Chondrocyte (in vitro differentiated cells): ENCODE measurements at regions not wholly inside any gene's neighbourhood (a gene's known extent, or its start where the extent isn't known, plus 50 kb on each side); places are given as distances from the start of the nearest gene placed in this dataset.
A peak's percentile ranks its signal among the peaks of the same experiment; 100 is the strongest.

ENCODE experiments used
- DNase-seq: peaks from one replicate; pipeline ENCODE4 v3.0.0; 2021; ENCODE audit warnings: mixed read lengths, low spot score
- H3K27ac Mint-ChIP-seq: one replicate; pipeline ENCODE4 v1.8.0; 2021; ENCODE audit warnings: mild to moderate bottlenecking, moderate library complexity, mixed read lengths; ENCODE audit not compliant: unreplicated experiment
- H3K27me3 Mint-ChIP-seq: 2 replicates; pipeline ENCODE4 v1.8.0; 2021; ENCODE audit warnings: low read depth, mixed read lengths
- H3K36me3 Mint-ChIP-seq: 2 replicates; pipeline ENCODE4 v1.8.0; 2021; ENCODE audit warnings: low read depth, mixed read lengths
- H3K4me1 Mint-ChIP-seq: 2 replicates; pipeline ENCODE4 v1.8.0; 2021; ENCODE audit warnings: low read depth, mild to moderate bottlenecking, mixed read lengths
- H3K4me3 Mint-ChIP-seq: one replicate; pipeline ENCODE4 v1.8.0; 2021; ENCODE audit warnings: mild to moderate bottlenecking, moderate library complexity, mixed read lengths; ENCODE audit not compliant: unreplicated experiment
- H3K9me3 Mint-ChIP-seq: 2 replicates; pipeline ENCODE4 v1.8.0; 2021; ENCODE audit warnings: low read depth, mixed read lengths
- TF ChIP-seq, protein P1 (sequence below): fragments of 200-600 bp; sonication (generic); IDR thresholded peaks from 2 replicates; pipeline ENCODE4 v1.5.0; 2021; ENCODE audit warnings: antibody characterized with exemption, mild to moderate bottlenecking, moderate library complexity

DNA sequence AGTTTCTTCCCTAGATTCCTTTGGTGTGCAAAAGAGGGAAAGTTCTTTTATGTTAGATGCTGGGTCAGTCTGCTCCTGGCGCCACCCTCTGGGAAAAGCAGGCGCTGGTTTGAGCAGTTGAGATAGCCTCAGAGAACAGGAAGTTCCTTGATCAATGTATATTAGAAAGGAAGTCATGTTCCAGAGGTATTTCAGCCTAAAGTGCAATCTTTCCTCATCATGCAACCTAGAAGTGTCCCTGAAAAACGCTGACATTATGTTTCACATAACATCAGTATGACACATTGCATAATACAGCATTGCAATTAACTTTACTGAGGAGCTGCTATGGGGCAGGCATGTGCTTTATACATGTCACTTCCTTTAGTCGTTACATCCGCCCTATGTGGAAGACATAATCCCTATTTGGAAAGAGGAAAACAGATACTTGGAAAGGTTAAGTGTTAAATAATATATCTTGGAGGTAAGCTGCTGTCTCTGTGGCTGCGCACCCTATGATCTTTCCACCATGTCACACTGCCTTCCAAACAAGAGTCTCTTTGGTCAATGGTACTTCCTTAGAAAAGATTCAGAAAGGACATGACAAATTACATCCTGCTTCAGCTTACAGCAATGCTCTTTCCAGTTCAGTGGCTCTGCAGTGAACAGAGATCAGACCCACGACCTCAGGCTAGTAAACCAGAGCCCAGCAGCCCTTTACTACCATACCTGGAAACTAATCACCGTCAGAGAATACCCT, 369.7 kb downstream of the RAD51AP2 start:
- DNase-seq: no peak
- no peak overlapping the region for H3K4me3 Mint-ChIP-seq
- H3K36me3 Mint-ChIP-seq: no peaks in the 10 kb centered on the region
- no peaks in the 10 kb centered on the region for H3K9me3 Mint-ChIP-seq
- H3K27ac Mint-ChIP-seq: no peak overlapping the region
- H3K4me1 Mint-ChIP-seq: no peaks in the 10 kb centered on the region
- TF ChIP-seq, protein P1, sequence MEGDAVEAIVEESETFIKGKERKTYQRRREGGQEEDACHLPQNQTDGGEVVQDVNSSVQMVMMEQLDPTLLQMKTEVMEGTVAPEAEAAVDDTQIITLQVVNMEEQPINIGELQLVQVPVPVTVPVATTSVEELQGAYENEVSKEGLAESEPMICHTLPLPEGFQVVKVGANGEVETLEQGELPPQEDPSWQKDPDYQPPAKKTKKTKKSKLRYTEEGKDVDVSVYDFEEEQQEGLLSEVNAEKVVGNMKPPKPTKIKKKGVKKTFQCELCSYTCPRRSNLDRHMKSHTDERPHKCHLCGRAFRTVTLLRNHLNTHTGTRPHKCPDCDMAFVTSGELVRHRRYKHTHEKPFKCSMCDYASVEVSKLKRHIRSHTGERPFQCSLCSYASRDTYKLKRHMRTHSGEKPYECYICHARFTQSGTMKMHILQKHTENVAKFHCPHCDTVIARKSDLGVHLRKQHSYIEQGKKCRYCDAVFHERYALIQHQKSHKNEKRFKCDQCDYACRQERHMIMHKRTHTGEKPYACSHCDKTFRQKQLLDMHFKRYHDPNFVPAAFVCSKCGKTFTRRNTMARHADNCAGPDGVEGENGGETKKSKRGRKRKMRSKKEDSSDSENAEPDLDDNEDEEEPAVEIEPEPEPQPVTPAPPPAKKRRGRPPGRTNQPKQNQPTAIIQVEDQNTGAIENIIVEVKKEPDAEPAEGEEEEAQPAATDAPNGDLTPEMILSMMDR: peak; percentile 32
- peaks cover 15% of the 10 kb centered on the region for H3K27me3 Mint-ChIP-seq

DNA sequence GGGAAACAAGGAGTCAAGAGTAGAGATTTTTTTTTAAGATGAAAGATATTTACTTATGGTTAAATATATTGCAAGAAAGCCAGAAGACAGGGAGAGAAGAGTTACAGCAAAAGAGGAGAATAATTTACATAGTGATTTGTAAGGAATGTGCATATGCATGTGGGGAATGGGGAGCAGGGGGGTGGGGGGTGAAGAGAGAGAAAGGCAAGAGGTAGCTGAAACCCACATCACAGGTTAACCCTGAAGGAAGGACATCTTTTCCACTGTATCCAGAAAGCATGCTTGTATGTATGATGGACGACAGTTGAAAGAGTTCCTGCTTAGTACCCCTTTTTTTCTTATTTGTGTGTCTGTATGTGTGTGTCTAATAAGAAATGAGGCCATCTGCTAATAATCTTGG, 371.9 kb downstream of the RAD51AP2 start:
- DNase-seq: no peak
- Mint-ChIP-seq H3K4me1 (no peaks in the 10 kb centered on the region), H3K27ac (no peak overlapping the region), H3K36me3 (no peaks in the 10 kb centered on the region), H3K4me3 (no peak overlapping the region), H3K9me3 (no peaks in the 10 kb centered on the region), H3K27me3 (peaks cover 15% of the 10 kb centered on the region)
- TF ChIP-seq, protein P1: no peak

DNA sequence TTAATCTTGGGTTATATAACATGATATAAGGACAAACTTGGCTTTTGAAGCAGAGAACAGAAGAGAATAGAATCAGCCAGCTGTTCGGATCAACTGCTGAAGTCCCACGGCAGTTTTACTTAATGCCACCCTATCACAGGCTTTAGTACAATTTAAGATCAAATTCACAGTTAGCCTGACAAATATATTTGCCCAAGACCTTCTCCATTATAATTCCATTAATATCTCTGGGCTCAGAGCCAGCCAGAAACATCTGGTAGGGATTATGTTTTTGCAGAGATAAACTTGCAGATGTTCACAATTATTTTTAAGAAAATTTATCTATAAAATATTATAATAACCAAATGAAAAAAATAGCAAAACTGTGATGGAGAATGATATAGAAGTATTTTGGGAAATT, 381.4 kb downstream of the RAD51AP2 start:
- DNase-seq: no peak
- Mint-ChIP-seq H3K27me3 (peaks cover 9% of the 10 kb centered on the region), H3K9me3 (no peaks in the 10 kb centered on the region), H3K27ac (no peak overlapping the region), H3K4me1 (no peaks in the 10 kb centered on the region), H3K4me3 (no peak overlapping the region), H3K36me3 (no peaks in the 10 kb centered on the region)
- TF ChIP-seq, protein P1: no peak

DNA sequence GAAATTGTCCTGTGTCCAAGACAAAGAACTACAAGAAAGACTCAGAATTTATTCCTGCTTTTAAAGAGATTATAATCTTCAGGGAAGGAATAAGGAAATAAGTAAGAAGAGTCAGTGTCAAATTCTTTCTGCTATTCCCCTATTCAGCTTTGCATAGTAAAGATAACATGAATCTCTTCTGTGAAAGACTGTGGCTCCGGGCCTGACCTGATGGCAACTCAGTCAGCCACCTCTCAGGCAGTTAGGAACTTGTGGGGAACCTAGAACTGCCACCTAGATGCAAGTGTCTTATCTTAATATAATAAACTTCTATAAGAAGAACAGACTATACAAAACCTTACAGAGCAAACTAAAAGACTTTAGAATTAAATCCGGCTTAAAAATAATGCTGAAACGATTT, 382.0 kb downstream of the RAD51AP2 start:
- no peak for DNase-seq
- Mint-ChIP-seq H3K36me3 (no peaks in the 10 kb centered on the region), H3K27me3 (peaks cover 9% of the 10 kb centered on the region), H3K9me3 (no peaks in the 10 kb centered on the region), H3K4me3 (no peak overlapping the region), H3K27ac (no peak overlapping the region), H3K4me1 (no peaks in the 10 kb centered on the region)
- TF ChIP-seq, protein P1: no peak

DNA sequence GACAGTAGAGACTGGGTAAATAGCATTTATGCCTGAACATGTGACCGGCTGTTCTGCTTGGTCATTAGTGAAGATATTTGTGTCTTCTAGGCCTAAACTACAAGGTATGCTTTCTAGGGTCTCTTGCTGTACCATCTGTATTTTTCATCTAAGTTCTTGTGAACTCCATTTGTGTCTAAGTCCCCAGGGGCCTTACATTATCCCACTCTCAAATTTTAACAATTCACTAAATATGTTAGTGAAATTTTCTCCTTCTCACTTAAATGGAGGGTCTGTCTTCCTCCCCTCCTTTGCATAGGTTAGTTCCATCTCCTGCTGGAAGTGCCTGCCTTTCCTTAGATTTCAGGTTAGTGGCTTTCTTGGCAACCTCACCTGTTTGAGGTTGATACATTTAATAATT, 382.6 kb downstream of the RAD51AP2 start:
- DNase-seq: no peak
- H3K27ac Mint-ChIP-seq: no peak overlapping the region
- H3K36me3 Mint-ChIP-seq: no peaks in the 10 kb centered on the region
- no peak overlapping the region for H3K4me3 Mint-ChIP-seq
- H3K4me1 Mint-ChIP-seq: no peaks in the 10 kb centered on the region
- H3K9me3 Mint-ChIP-seq: no peaks in the 10 kb centered on the region
- TF ChIP-seq, protein P1: no peak
- peaks cover 9% of the 10 kb centered on the region for H3K27me3 Mint-ChIP-seq
